Thyroid gland (tissue), 4 donors: ENCODE measurements at regions not wholly inside any gene's neighbourhood (a gene's known extent, or its start where the extent isn't known, plus 50 kb on each side); places are given as distances from the start of the nearest gene placed in this dataset.
"Not testable (repeated sequence)": the region's sequence is repeated elsewhere in the genome, so short reads cannot be mapped to it uniquely, and the experiment has no call there.

Source experiments
- DNase-seq, 2 donors: peaks; one replicate each; pipeline ENCODE4 v3.0.0-alpha.2; 2019
- H3K27ac ChIP-seq, 3 donors: fragments of 200-600 bp; sonication (generic); 1 replicate in 2 of 3; 2 replicates in 1 of 3; pipeline ENCODE4 v1.5.1; 2016 to 2019; ENCODE audit warnings: mild to moderate bottlenecking in 1 of 3, moderate library complexity in 1 of 3
- H3K27me3 ChIP-seq: fragments of 200-600 bp; sonication (generic); one replicate; pipeline ENCODE4 v1.5.1; 2019
- H3K36me3 ChIP-seq, 2 donors: fragments of 200-600 bp; sonication (generic); one replicate each; pipeline ENCODE4 v1.5.1; 2016 to 2019
- H3K4me1 ChIP-seq, 2 donors: fragments of 200-600 bp; sonication (generic); one replicate each; pipeline ENCODE4 v1.5.1; 2017 to 2019
- H3K4me3 ChIP-seq, 3 donors: fragments of 200-600 bp; sonication (generic); replicated peaks in 1 of 3; 1 replicate in 2 of 3; 2 replicates in 1 of 3; pipeline ENCODE4 v1.5.1; 2016; ENCODE audit warnings: mild to moderate bottlenecking in 1 of 3
- H3K9me3 ChIP-seq: fragments of 200-600 bp; sonication (generic); one replicate; pipeline ENCODE4 v1.5.1; 2017
- CTCF ChIP-seq, 6 experiments: fragments of 200-600 bp in 3 of 6; fragments of 450-650 bp in 3 of 6; sonication (generic) in 3 of 6; IDR thresholded peaks; one replicate each; pipeline ENCODE4 v1.5.1; 2016 to 2019; ENCODE audit warnings: antibody characterized with exemption in 6 of 6, mild to moderate bottlenecking in 2 of 6, inconsistent platforms in 1 of 6, moderate library complexity in 1 of 6
- POLR2A ChIP-seq, 2 donors: fragments of 450-650 bp; IDR thresholded peaks; one replicate each; pipeline ENCODE4 v1.6.1; 2017; ENCODE audit warnings: antibody characterized with exemption in 2 of 2, mild to moderate bottlenecking in 2 of 2, moderate library complexity in 1 of 2
- WGBS, 2 donors: methylation state at CpG; one replicate each; pipeline ENCODE4 v1.1.5; 2017; 5-methylcytosine and 5-hydroxymethylcytosine counted together
- intact Hi-C: fragments of 100-400 bp; cut with DNase I; formaldehyde crosslinking; loops from one replicate; pipeline ENCODE4 v1.15.1; 2023

GRCh38 chr17:30605523-30605922 is 128.3 kb downstream of the GOSR1 start:
- whole genome bisulfite sequencing, 2 donors: 95 to 96% methylated on average over 4 of the region's 4 CpGs
- no peaks in the 10 kb centered on the region for H3K27me3 ChIP-seq
- no peak overlapping the region for H3K27ac ChIP-seq
- intact Hi-C loops: no loop called here
- TF ChIP-seq CTCF (IDR thresholded peaks at IDR 0.05) (no peak), POLR2A (IDR thresholded peaks at IDR 0.05) (no peak)
- DNase-seq: no peak
- peaks cover 4% of the 10 kb centered on the region in 2 donors for H3K4me1 ChIP-seq
- no peak overlapping the region for H3K4me3 ChIP-seq
- H3K36me3 ChIP-seq: no peaks in the 10 kb centered on the region
- no peaks in the 10 kb centered on the region for H3K9me3 ChIP-seq

- WGBS, 2 donors: 89 to 92% methylated on average over 1 of the region's 1 CpG
- TF ChIP-seq CTCF (IDR thresholded peaks at IDR 0.05) (no peak), POLR2A (IDR thresholded peaks at IDR 0.05) (no peak)
- no peak for DNase-seq
- intact Hi-C loops: no loop called here
- no peak overlapping the region for H3K4me3 ChIP-seq
- no peaks in the 10 kb centered on the region for H3K27me3 ChIP-seq
- H3K36me3 ChIP-seq: no peaks in the 10 kb centered on the region
- H3K4me1 ChIP-seq: peaks cover 4% of the 10 kb centered on the region in 2 donors
- H3K27ac ChIP-seq: no peak overlapping the region
- no peaks in the 10 kb centered on the region for H3K9me3 ChIP-seq
These were observed 127.8 kb downstream of the GOSR1 start for GRCh38 chr17:30605027-30605426.

GRCh38 chr17:30602396-30602795 is 125.2 kb downstream of the GOSR1 start:
- H3K27me3 ChIP-seq, H3K4me1 ChIP-seq, H3K36me3 ChIP-seq, DNase-seq, H3K27ac ChIP-seq, H3K9me3 ChIP-seq, H3K4me3 ChIP-seq, intact Hi-C loops: not testable (repeated sequence)
- WGBS, 2 donors: 75 to 83% methylated on average over 2 of the region's 2 CpGs

- H3K27ac ChIP-seq, H3K4me1 ChIP-seq, H3K36me3 ChIP-seq, intact Hi-C loops, DNase-seq, H3K9me3 ChIP-seq, H3K27me3 ChIP-seq, H3K4me3 ChIP-seq: not testable (repeated sequence)
- WGBS, 2 donors: 37 to 42% methylated on average over 7 of the region's 7 CpGs
These were observed 124.8 kb downstream of the GOSR1 start for GRCh38 chr17:30601984-30602383.

- 0 to 1% methylated on average over 11 to 29 of the region's 49 CpGs for WGBS, 2 donors
- no peak for TF ChIP-seq CTCF (IDR thresholded peaks at IDR 0.05)
- TF ChIP-seq POLR2A (IDR thresholded peaks at IDR 0.05): no peak
- Histone ChIP-seq H3K27ac (peak overlapping the region; percentile 91 to 97 (median 94)), H3K4me3 (peak overlapping the region; percentile 22 to 83 (median 79)), H3K9me3 (no peaks in the 10 kb centered on the region), H3K27me3 (no peaks in the 10 kb centered on the region), H3K36me3 (no peaks in the 10 kb centered on the region), H3K4me1 (peaks cover 4% of the 10 kb centered on the region in 2 donors)
- intact Hi-C loops: no loop called here
- DNase-seq: peak; percentile 26 to 27
These were observed 123.8 kb downstream of the GOSR1 start for GRCh38 chr17:30600830-30601494.

GRCh38 chr17:30600060-30600829 is 123.0 kb downstream of the GOSR1 start:
- Histone ChIP-seq H3K27me3 (no peaks in the 10 kb centered on the region), H3K9me3 (no peaks in the 10 kb centered on the region), H3K36me3 (no peaks in the 10 kb centered on the region), H3K4me3 (peak overlapping the region in 2 of 3 donors; percentile 79 to 83), H3K4me1 (peaks cover 4% of the 10 kb centered on the region in 2 donors), H3K27ac (peak overlapping the region; percentile 91 to 97 (median 94))
- intact Hi-C loops: no loop called here
- WGBS, 2 donors: 1% methylated on average over 12 to 36 of the region's 78 CpGs
- DNase-seq: peak; percentile 87 to 90
- peak; percentile 5 to 88 for TF ChIP-seq POLR2A (IDR thresholded peaks at IDR 0.05)
- TF ChIP-seq CTCF (IDR thresholded peaks at IDR 0.05): peak in 5 of 6 experiments; percentile 19 to 64 (median 58)
